HG02885 (cell line): ENCODE measurements at regions not wholly inside any gene's neighbourhood (a gene's known extent, or its start where the extent isn't known, plus 50 kb on each side); places are given as distances from the start of the nearest gene placed in this dataset.
"Not testable (repeated sequence)": the region's sequence is repeated elsewhere in the genome, so short reads cannot be mapped to it uniquely, and the experiment has no call there.

ENCODE experiments used
- ATAC-seq: cut with Tn5 transposase; IDR thresholded peaks from one replicate; pipeline ENCODE4 v1.9.1; 2021; ENCODE audit warnings: mild to moderate bottlenecking; ENCODE audit not compliant: unreplicated experiment, poor library complexity

DNA sequence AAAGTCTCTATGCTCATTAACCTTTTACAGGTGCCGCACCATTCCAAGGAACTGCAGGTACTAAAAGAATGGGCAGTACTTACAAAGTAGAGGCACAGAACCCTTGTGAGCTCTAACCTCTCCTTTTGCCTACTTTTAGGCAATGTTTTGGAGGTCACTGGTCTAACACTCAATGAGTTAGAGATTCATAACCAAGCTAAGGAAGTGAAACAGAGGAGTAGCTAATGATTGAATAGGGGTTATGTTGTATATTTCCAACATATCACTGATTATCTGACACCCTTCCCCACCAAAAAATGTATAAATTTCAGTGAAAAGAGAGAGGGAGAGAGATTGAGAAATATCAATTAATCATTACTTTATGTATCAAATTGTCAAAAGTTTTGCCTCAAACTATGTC, 269.3 kb downstream of the PCDH7 start:
- no peak for ATAC-seq

DNA sequence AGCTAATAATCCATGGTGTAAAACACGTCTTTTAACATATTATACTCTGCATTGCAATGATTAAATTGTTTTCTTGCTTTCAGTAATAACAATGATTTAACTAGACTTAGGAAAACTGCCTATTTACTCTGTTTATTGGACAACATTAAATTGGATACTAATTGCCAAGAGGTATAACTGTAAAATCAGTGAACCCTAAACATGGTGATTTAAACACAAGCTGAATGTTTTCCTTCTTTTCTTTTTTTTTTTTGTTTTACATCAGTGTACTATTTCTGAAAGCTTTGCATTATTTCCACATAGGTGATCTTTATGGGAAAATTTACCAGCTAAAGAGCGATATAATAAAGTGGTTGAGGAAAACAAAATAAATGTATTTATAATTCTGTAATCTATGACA, 276.7 kb downstream of the PCDH7 start:
- no peak for ATAC-seq

DNA sequence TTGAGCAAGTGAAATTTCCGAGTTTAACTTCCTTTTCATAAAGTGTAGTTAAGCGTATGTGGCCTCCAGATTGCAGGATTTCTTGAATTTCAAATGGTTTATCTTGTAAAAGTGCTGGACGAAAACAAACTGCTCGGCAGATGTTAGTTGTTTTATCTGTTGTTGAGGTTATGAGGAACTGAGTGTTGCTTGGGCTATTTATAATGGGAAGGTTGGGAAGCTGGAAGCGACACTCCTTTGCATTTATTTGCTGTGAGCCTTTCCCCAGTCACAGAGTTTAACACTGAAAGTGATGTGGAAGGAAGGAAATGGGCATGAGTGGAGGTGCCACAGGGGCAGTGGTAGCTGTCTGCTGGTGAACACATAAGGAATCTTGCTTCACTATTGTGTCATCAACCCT, 284.9 kb downstream of the PCDH7 start:
- no peak for ATAC-seq

DNA sequence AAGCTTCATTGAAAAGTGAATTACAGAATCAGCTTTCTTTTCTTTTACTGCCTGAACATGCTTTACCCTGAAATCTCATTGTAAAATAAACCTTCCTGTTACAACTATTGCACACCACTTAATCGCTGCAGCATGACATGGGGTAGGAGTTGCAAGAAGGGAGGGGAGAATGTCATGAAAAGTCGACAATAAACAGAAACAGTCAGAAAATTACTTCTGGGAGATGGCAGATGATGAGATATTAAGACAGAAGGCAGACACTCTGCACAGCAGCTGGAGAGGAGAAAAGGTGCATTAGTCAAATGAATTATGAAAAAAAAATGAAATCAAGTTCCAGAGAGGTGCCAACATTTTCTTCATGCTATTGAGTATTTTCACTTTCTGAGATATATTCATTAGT, 287.7 kb downstream of the PCDH7 start:
- ATAC-seq = no peak

DNA sequence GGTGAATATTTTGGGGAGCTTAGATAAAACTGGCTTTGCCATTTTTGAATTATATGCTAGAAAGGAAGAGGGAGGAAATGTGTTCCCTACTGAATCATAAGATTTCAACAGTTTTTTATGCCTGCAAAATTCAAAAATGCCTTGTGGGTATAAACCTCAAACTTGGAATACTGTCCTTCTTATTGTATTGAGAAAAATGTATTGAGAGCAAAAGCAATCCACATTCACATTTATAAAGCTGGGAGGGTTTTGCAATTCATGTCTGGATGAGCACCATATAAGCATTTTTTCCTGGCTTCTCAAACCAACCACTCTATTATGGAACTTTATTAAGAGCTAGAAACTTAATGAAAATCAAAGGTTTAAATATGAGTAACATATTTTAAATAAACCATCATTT, 289.8 kb downstream of the PCDH7 start:
- no peak for ATAC-seq

DNA sequence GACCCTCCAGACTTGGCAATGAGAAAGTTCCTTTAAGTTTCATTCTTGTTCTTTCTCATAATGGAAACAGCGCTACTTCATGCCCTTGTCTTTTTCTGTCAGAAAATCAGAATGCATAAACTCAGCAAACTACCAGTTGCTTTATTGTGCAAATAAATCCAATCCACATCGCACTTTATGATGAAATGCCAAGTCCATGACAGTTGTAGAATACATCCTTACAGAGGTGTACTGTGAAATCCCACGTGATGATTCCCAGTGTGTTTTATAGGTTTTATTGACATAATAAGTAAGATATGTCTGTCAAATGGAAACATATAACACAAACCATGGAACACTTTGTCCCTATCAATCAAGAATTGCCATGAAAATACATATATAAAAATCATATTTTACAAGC, 295.0 kb downstream of the PCDH7 start:
- no peak for ATAC-seq

DNA sequence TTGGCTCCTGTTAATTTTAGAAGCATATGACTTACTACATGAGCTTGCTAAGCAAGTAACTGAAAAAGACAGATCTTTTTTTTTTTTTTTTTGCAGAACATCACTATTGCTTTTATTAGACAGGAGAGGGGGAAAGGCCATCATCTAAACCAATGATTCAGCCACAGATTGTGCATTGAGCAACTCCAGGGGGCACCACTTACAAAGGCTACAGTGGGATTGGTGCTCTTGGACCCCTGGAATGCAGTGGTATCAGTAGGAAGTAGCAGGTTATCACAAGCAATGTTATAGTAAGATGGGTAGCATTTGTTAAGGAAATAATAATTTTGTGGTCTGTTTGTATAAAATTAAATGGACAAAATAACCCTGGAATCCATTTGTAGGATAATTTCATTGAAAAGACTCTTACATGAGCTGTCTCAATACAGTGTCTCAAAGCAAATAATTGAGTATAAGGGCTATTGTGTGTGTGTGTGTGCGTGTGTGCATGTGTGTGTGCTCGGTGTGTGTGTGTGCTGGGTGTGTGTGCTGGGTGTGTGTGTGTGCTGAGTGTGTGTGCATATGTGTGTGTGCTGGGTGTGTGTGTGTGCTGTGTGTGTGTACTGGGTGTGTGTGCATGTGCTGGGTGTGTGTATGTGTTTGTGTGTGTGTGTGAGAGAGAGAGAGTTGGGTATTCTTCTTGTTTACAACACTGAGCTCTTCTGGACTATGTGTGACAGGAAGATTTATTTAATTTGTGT, 296.3 kb downstream of the PCDH7 start:
- ATAC-seq = no peak

DNA sequence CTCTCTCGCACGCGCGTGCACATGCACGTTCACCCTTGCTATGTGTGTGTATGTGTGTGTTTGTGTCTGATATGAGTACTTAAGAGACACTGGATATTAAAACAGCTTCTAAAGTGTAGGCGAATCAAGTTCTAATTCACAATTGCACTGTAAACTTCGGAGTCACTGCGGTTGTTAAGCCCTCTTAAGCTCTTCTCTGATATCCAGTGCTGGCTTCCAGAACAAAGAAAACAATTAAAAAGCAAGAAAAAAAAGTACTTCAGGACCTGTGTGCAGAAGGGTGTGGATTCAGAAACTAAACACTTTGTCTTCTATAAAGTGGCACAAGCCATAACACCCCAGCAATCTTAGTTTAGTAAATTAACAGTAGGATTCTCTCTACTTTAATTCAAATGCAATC, 300.2 kb downstream of the PCDH7 start:
- no peak for ATAC-seq

DNA sequence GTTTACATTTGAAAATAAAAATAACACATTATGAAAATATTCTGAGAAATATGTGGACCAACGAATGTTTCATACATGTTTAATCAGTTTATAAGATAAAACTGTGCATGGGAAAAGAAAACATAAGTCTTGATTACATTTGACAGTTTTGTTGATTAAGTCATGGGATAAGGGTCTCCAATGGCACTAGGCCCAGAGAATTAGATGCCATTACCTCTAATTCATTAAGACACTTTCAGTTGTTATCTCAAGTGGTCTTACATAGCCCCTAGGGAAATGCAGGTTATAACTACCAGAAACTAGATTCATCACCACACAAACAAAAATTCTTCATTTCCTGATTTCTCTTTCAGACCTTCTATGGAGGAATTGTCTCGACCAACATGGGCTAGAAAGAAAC, 300.8 kb downstream of the PCDH7 start:
- no peak for ATAC-seq

DNA sequence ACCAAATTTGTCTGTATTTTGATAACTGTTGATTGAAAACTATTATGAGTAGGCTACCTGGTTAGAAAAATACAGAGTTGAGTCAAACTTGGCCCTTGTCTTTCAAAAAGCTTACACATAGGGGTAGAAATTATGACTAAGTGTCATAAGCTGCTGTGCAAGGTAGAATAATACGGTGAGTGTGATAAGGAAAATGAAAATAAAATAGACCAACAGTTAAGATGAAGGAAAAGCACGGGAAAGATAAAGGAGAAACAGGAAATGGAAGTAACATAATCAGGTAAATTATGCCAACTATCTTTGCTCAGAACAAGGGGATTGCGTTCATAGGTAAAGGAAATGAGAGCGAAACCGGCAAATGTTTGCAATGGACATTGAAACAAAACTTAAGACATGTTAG, 302.5 kb downstream of the PCDH7 start:
- ATAC-seq = no peak

DNA sequence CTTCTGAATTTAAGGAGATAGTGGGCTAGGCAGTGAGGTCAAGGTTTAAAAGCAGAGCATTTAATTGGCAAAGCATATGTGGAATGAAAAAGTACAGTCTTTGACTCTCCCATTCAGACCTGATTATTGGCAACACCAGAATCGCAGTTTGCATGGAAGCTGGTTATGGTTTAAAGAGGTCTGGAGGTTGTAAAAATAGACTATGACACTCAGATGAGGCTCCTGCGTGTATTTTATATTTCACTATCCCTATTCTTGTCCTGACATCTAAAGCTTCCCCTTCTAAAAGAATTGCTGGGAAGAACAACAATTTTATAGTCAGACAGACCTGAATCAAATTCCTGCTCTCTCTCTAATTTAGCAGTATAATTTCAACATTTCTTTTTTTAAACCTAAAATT, 302.9 kb downstream of the PCDH7 start:
- ATAC-seq = no peak

DNA sequence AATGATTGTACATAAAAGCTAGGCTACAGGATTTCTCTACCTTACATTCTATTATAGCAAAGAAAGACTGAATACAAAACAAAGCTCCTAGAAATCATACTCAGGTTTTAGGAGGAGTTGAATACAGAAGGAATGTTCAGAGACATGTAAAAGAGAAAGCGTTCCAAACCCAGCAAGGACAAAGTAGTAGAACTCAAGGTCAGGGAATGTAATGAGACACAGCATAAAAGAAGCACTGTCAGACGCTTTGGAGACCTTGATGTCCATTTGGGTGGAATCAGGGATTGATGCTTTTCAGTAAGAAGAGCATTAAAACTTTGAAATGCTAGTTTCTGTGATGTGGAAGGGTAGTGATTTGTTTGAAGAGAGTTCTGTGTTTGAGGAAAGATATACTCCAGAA, 303.6 kb downstream of the PCDH7 start:
- ATAC-seq = no peak

DNA sequence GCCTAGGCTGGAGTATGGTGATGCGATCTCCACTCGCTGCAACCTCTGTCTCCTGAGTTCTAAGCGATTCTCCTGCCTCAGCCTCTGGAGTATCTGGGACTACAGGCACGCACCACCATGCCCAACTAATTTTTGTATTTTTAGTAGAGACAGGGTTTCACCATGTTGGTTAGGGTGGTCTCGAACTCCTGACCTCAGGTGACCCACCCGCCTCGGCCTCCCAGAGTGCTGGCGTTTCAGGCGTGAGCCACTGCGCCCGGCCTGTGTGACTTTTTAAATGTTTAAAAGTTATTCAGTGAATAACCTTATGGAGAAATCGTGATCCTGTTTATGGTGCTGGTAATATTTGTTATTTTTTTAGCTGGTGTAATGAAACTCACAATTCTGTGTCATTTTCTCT, 304.6 kb downstream of the PCDH7 start:
- ATAC-seq = not testable (repeated sequence)

DNA sequence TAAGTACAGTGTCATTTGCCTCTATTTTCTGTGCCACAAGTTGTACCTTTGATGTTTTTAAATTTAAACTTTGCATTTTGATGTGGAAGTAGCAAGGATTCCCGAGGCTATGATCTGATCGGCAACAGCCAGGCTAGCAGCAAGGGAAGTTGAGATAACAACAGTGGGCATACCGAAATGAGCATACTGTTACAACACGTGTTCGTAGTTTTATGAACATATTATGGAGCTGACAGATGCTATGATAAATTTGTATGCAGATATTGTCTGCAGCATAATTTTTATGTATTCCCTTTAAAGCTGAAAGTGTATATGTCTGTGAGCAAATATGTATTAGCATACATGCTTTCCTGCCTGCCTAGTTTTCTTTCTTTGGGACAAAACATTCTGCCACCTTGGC, 306.1 kb downstream of the PCDH7 start:
- ATAC-seq = no peak

DNA sequence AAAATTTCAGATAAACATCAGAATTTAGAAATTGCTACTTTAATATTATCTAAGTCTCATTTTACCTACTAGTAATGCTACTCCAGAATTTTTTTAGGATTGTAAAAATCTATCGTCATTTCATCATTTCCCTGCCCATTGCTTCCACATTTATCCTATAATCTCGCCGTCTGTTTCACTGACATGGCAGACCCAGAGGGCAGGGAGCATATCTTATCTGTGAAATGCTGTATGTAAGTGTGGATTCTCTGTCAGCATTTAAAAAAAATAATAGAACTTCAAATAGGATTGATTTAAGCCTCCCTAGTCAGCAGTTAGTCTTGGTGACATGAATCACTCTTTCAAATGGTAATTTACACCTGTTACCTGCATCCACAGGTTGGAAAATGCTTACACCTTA, 314.4 kb downstream of the PCDH7 start:
- ATAC-seq = no peak

DNA sequence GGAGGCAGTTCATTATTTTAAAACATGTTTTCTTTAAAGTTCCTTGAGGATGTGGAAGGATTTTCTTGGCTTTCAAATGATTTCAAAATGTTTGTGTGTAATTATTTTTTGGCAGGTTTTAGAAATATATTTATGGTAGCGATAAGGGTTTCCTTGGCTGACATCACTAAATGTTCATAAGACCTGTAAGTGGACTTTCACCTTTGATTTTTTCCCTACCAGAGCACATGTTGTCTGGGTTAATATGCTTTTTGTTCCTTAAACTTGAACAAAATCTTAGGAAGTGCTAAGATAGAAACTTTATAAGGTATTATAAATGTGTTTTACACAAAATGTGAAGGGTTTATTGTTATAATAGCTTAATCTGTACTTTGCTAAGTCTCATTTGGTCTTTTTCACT, 315.6 kb downstream of the PCDH7 start:
- ATAC-seq = no peak

DNA sequence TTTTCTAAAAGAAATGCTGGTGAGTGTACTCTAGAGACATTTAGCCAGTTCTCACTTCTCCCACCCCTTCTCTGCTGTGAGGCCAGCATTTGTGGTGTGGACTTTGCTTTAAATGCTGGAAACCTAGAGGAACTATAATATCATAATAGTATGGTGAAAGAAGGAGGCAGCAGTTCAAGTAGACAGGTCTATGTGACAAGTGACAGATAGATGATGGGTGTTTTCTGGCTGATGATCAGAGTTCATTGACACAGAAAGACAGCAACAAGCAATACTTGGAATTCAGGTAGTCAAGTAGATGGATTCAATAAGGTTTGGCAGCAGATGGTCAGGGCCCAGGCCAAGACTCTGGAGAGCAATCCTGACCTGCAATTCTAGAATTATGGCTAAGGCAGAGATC, 317.5 kb downstream of the PCDH7 start:
- no peak for ATAC-seq

DNA sequence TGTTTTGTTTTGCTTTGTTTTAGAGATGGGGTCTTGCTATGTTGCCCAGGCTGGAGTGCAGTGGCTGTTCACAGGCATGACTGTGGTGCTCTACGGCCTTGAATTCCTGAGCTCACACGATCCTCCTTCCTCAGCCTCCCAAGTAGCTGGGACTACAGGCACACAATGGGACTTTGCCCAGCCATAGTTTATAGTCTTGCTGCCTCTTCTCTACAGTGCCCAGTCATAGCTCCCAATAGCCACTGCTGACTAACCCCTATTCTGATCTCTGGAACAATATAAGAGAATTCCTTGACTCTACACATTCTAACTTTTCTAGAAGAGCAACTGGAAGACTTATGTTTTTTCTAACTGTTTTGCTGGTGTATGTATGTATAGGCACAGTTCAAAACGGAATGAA, 319.2 kb downstream of the PCDH7 start:
- ATAC-seq = no peak

DNA sequence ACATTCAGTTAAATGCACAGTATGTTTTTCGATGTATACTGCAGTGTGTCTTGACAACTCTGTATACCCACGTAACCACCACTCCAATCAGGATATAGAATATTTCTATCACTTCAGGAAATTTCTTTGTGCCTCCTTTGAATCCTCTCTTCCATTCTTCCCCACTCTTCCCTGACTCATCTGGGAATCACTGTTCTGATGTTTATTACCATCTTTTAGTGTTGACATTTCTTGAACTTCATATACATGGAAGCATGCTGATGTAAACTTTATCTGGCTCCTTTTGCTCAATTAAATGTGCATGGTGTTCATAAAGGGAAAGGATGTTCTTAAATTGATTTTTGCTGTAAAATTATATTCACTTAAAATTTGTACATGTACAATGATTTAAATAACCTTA, 319.9 kb downstream of the PCDH7 start:
- no peak for ATAC-seq

DNA sequence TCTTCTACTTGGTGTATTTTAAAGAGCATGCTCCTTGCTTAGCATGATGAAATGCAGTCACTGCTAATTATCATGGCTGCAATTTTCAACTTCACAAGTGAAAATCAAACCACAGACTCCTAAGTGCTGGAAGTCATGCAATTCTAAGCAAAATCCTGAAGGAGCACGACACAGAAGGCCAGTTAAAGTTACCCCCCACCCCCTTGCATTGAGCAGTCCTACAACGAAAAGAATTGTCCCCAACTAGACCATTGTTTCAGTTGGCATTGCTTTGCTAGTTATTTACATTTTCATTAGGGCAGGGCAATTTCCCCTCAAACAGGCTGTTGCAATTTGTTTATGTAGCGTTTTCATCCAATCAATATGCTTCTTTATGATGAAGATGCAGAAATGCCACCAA, 321.2 kb downstream of the PCDH7 start:
- ATAC-seq = no peak

DNA sequence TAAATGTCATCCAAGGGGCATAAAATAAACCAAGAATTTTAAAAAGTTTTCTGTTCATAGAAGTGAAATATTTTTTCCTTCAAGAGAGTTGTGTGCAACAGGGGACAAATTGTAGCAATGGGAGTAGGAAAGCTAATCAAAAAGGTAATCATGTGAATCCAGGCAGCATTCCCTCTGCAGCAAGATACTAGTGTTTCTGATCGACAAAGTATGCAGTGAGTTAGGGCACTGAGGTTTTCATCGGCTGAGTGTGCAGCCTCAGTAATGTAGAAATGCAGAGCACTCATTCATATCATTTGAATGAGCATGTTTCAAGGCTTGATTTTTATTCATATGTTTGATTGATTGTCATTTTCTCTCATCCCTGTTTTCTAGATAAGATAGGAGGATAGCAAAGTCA, 321.7 kb downstream of the PCDH7 start:
- ATAC-seq = no peak

DNA sequence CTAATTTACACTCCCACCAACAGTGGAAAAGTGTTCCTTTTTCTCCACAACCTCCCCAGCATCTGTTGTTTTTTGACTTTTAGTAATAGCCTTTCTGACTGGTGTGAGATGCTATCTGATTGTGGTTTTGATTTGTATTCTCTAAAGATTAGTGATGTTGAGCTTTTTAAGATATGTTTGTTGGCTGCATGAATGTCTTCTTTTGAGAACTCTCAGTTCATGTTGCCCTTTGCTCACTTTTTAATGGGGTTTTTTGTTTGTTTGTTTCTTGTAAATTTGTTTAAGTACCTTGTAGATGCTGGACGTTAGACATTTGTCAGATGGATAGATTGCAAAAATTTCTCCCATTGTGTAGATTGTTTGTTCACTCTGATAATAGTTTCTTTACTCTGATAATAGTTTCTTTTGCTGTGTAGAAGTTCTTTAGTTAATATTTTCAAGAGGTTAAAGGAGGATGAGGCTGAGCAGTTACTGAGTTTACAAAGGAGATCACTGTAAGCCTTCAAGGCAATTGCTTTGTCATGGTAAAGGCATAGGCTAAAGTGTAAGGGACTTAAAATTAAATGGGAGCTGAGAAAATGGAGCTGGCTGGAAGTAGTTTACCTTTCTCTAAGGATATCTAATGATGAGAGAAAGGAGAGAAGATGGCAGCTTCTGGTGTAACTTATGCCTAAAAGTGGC, 323.4 kb downstream of the PCDH7 start:
- ATAC-seq = no peak
